Jurkat, Clone E6-1 (cell line): ENCODE measurements at regions not wholly inside any gene's neighbourhood (a gene's known extent, or its start where the extent isn't known, plus 50 kb on each side); places are given as distances from the start of the nearest gene placed in this dataset.

Source experiments
- DNase-seq: peaks from one replicate; pipeline ENCODE4 v3.0.0-alpha.2; 2011; ENCODE audit warnings: low read depth, low spot score
- H3K4me3 ChIP-seq: 2 replicates; pipeline ENCODE4 v1.5.1; 2011; ENCODE audit warnings: mild to moderate bottlenecking, low read length, control low read depth, moderate library complexity

- DNase-seq, result no peak
- H3K4me3 ChIP-seq, result no peak overlapping the region
Observed at GRCh38 chrX:39888730-39889129, 209.0 kb downstream of the BCOR start.

- no peak for DNase-seq
- no peak overlapping the region for H3K4me3 ChIP-seq
Observed at GRCh38 chrX:39889704-39890103, 208.1 kb downstream of the BCOR start.

GRCh38 chrX:39890807-39891206 is 207.0 kb downstream of the BCOR start:
- DNase-seq, result no peak
- no peak overlapping the region for H3K4me3 ChIP-seq

- no peak for DNase-seq
- H3K4me3 ChIP-seq, result no peak overlapping the region
Observed at GRCh38 chrX:39891781-39892180, 206.0 kb downstream of the BCOR start.

- DNase-seq, result no peak
- H3K4me3 ChIP-seq, result no peak overlapping the region
Observed at GRCh38 chrX:39893417-39894338, 204.1 kb downstream of the BCOR start.

GRCh38 chrX:39894683-39895082 is 203.1 kb downstream of the BCOR start:
- no peak overlapping the region for H3K4me3 ChIP-seq
- DNase-seq, result no peak

GRCh38 chrX:39895218-39896110 is 202.3 kb downstream of the BCOR start:
- DNase-seq, result no peak
- no peak overlapping the region for H3K4me3 ChIP-seq

- no peak overlapping the region for H3K4me3 ChIP-seq
- DNase-seq, result no peak
Observed at GRCh38 chrX:39896951-39897740, 200.6 kb downstream of the BCOR start.

- DNase-seq, result no peak
Observed at GRCh38 chrX:39897741-39898097, 200.0 kb downstream of the BCOR start.

GRCh38 chrX:39898147-39898546 is 199.6 kb downstream of the BCOR start:
- H3K4me3 ChIP-seq, result no peak overlapping the region
- DNase-seq, result no peak

More at GRCh38 chrX:39897741-39898097, 200.0 kb downstream of the BCOR start:
- H3K4me3 ChIP-seq, result no peak overlapping the region

- no peak for DNase-seq
Observed at GRCh38 chrX:39899059-39899458, 198.7 kb downstream of the BCOR start.

GRCh38 chrX:39899856-39900776 is 197.6 kb downstream of the BCOR start:
- DNase-seq, result no peak
- no peak overlapping the region for H3K4me3 ChIP-seq

More at GRCh38 chrX:39899059-39899458, 198.7 kb downstream of the BCOR start:
- H3K4me3 ChIP-seq, result no peak overlapping the region

- H3K4me3 ChIP-seq, result no peak overlapping the region
- DNase-seq, result no peak
Observed at GRCh38 chrX:39900777-39901170, 197.0 kb downstream of the BCOR start.

- no peak overlapping the region for H3K4me3 ChIP-seq
- DNase-seq, result no peak
Observed at GRCh38 chrX:39903343-39903742, 194.4 kb downstream of the BCOR start.

- no peak overlapping the region for H3K4me3 ChIP-seq
- no peak for DNase-seq
Observed at GRCh38 chrX:39903937-39904336, 193.8 kb downstream of the BCOR start.

- no peak for DNase-seq
- H3K4me3 ChIP-seq, result no peak overlapping the region
Observed at GRCh38 chrX:39904816-39905537, 192.8 kb downstream of the BCOR start.

GRCh38 chrX:39905538-39905891 is 192.2 kb downstream of the BCOR start:
- DNase-seq, result no peak
- no peak overlapping the region for H3K4me3 ChIP-seq

GRCh38 chrX:39905946-39906345 is 191.8 kb downstream of the BCOR start:
- no peak for DNase-seq
- H3K4me3 ChIP-seq, result no peak overlapping the region
